B cell (primary cell): ENCODE measurements at regions not wholly inside any gene's neighbourhood (a gene's known extent, or its start where the extent isn't known, plus 50 kb on each side); places are given as distances from the start of the nearest gene placed in this dataset.

Source experiments
- ATAC-seq: fragments of 200-7000 bp; cut with Tn5 transposase; one replicate; pipeline ENCODE4 v1.10.0; 2021; ENCODE audit warnings: low read depth, mild to moderate bottlenecking, moderate number of reproducible peaks, moderate library complexity
- CTCF ChIA-PET: fragments of 350-600 bp; sonication (Branson Sonifier 250); formaldehyde crosslinking; loops from one replicate; lab custom pipeline; 2021; ENCODE audit warnings: antibody characterized with exemption, inconsistent platforms; lab: Charles Lee
- POLR2A ChIA-PET: fragments of 350-600 bp; sonication (Branson Sonifier 250); formaldehyde crosslinking; loops from one replicate; lab custom pipeline; 2021; ENCODE audit warnings: antibody characterized with exemption; lab: Charles Lee
- DNase-seq: peaks from one replicate; pipeline ENCODE4 v3.0.0; 2013
- H2AFZ ChIP-seq: 2 replicates; pipeline ENCODE4 v1.6.1; 2012; ENCODE audit warnings: mild to moderate bottlenecking, low read depth, low read length; ENCODE audit not compliant: insufficient read depth, poor library complexity, severe bottlenecking
- H3K27ac ChIP-seq, 2 donors: 1 replicate in 1 of 2; 2 replicates in 1 of 2; pipeline ENCODE4 v1.5.1; 2012 to 2013; ENCODE audit warnings: low read length in 2 of 2, mild to moderate bottlenecking in 2 of 2, moderate library complexity in 1 of 2
- H3K27me3 ChIP-seq, 4 experiments: fragments of 200-600 bp in 1 of 4; sonication (generic) in 1 of 4; replicated peaks in 1 of 4; 1 replicate in 2 of 4; 2 replicates in 2 of 4; pipeline versions ENCODE4 v1.6.1 to v1.7.0; 2013 to 2016; ENCODE audit warnings: low read length in 3 of 4, mild to moderate bottlenecking in 2 of 4, mixed read lengths in 1 of 4, moderate library complexity in 1 of 4; ENCODE audit not compliant: insufficient read depth in 4 of 4, control insufficient read depth in 3 of 4; ENCODE audit errors: control extremely low read depth in 1 of 4
- H3K36me3 ChIP-seq, 2 experiments: replicated peaks in 1 of 2; 1 replicate in 1 of 2; 2 replicates in 1 of 2; pipeline versions ENCODE4 v1.6.1 to v1.7.1; 2013; ENCODE audit warnings: low read length in 1 of 2; ENCODE audit not compliant: insufficient read depth in 2 of 2, control insufficient read depth in 1 of 2; ENCODE audit errors: control extremely low read depth in 1 of 2, extremely low read depth in 1 of 2
- H3K4me1 ChIP-seq, 2 donors: fragments of 200-600 bp in 1 of 2; sonication (generic) in 1 of 2; 1 replicate in 1 of 2; 2 replicates in 1 of 2; pipeline versions ENCODE4 v1.5.1 to v1.6.1; 2013 to 2017; ENCODE audit warnings: low read length in 2 of 2; ENCODE audit not compliant: control insufficient read depth in 2 of 2, insufficient read depth in 2 of 2
- H3K4me2 ChIP-seq: replicated peaks from 2 replicates; pipeline ENCODE3; 2012; ENCODE audit warnings: mild to moderate bottlenecking, low read depth, low read length; ENCODE audit not compliant: poor library complexity, severe bottlenecking
- H3K4me3 ChIP-seq, 5 experiments: fragments of 200-600 bp in 1 of 5; sonication (generic) in 1 of 5; 1 replicate in 3 of 5; 2 replicates in 2 of 5; pipeline versions ENCODE4 v1.5.1 to v1.7.0; 2011 to 2016; ENCODE audit warnings: low read length in 4 of 5, mild to moderate bottlenecking in 4 of 5, low read depth in 2 of 5, control low read depth in 1 of 5, moderate library complexity in 1 of 5; ENCODE audit not compliant: insufficient read depth in 1 of 5; ENCODE audit errors: control extremely low read depth in 1 of 5, extremely low read depth in 1 of 5
- H3K79me2 ChIP-seq: fragments of 200-600 bp; sonication (generic); one replicate; pipeline ENCODE4 v1.6.0; 2016; ENCODE audit warnings: low read length; ENCODE audit not compliant: control insufficient read depth, insufficient read depth
- H3K9ac ChIP-seq: fragments of 200-600 bp; sonication (generic); 2 replicates; pipeline ENCODE4 v1.6.1; 2017; ENCODE audit warnings: mild to moderate bottlenecking, low read length, moderate library complexity
- H3K9me3 ChIP-seq, 3 donors: one replicate each; pipeline versions ENCODE4 v1.6.1 to v1.7.1; 2013; ENCODE audit warnings: low read length in 2 of 3; ENCODE audit not compliant: control insufficient read depth in 2 of 3, insufficient read depth in 1 of 3; ENCODE audit errors: control extremely low read depth in 1 of 3
- H4K20me1 ChIP-seq: 2 replicates; pipeline ENCODE4 v1.6.0; 2012; ENCODE audit warnings: mild to moderate bottlenecking, low read length; ENCODE audit not compliant: insufficient read depth, control insufficient read depth, poor library complexity, severe bottlenecking
- H3K27ac Mint-ChIP-seq: one replicate; pipeline ENCODE4 v1.8.0; 2021; ENCODE audit warnings: mixed read lengths
- H3K27me3 Mint-ChIP-seq: one replicate; pipeline ENCODE4 v1.8.0; 2021; ENCODE audit warnings: mixed read lengths
- H3K4me1 Mint-ChIP-seq: one replicate; pipeline ENCODE4 v1.8.0; 2021; ENCODE audit warnings: mixed read lengths
- H3K4me3 Mint-ChIP-seq: one replicate; pipeline ENCODE4 v1.8.0; 2021; ENCODE audit warnings: mixed read lengths
- H3K9me3 Mint-ChIP-seq: one replicate; pipeline ENCODE4 v1.8.0; 2022; ENCODE audit warnings: mixed read lengths; ENCODE audit not compliant: insufficient read depth
- EZH2 ChIP-seq: IDR thresholded peaks from 2 replicates; pipeline ENCODE4 v1.6.1; 2012; ENCODE audit warnings: borderline replicate concordance, low read depth, mild to moderate bottlenecking, moderate library complexity, low read length; ENCODE audit not compliant: insufficient read depth, poor library complexity, severe bottlenecking
- WGBS: methylation state at CpG from one replicate; pipeline ENCODE4 v1.1.5; 2013; ENCODE audit warnings: missing lambda C conversion rate; ENCODE audit not compliant: insufficient coverage; 5-methylcytosine and 5-hydroxymethylcytosine counted together
- intact Hi-C: fragments of 100-400 bp; cut with micrococcal nuclease; formaldehyde crosslinking; loops from one replicate; pipeline ENCODE4 v1.10.0; 2022
- TF ChIP-seq, protein P1 (sequence below): fragments of 200-600 bp; IDR thresholded peaks from one replicate; pipeline ENCODE4 v1.8.0; 2022; ENCODE audit warnings: antibody characterized with exemption, mild to moderate bottlenecking

DNA sequence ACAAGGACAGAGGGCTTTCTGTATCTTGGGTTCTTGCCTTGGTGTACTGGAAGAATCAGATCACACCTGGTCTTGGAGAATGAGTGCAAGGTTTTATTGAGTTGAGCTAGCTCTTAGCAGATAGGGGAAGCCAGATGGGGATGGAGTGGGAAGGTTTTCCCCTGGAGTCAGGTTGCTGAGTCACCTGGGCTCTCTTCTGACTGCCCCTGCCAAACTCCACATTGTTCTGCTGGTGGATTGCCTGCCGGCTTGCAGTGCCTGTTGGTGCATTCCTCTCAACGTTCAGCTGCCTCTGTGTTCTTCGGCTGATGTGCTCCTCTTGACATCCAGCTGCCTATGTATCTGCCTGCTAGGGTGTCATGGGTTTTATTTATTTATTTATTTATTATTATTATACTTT, 1431.1 kb downstream of the CDH8 start:
- intact Hi-C loops = no loop called here
- Histone ChIP-seq H3K27me3 (no peaks in the 10 kb centered on the region), H3K9me3 (no peaks in the 10 kb centered on the region), H2AFZ (no peak overlapping the region), H3K4me3 (no peak overlapping the region), H3K36me3 (no peaks in the 10 kb centered on the region), H3K4me2 (no peak overlapping the region), H3K27ac (no peak overlapping the region), H3K4me1 (no peaks in the 10 kb centered on the region), H3K9ac (no peak overlapping the region), H4K20me1 (no peaks in the 10 kb centered on the region), H3K79me2 (no peaks in the 10 kb centered on the region)
- CTCF ChIA-PET = no interaction called here
- H3K9me3 Mint-ChIP-seq = peaks cover 2% of the 10 kb centered on the region
- no peak for TF ChIP-seq EZH2
- TF ChIP-seq, protein P1, sequence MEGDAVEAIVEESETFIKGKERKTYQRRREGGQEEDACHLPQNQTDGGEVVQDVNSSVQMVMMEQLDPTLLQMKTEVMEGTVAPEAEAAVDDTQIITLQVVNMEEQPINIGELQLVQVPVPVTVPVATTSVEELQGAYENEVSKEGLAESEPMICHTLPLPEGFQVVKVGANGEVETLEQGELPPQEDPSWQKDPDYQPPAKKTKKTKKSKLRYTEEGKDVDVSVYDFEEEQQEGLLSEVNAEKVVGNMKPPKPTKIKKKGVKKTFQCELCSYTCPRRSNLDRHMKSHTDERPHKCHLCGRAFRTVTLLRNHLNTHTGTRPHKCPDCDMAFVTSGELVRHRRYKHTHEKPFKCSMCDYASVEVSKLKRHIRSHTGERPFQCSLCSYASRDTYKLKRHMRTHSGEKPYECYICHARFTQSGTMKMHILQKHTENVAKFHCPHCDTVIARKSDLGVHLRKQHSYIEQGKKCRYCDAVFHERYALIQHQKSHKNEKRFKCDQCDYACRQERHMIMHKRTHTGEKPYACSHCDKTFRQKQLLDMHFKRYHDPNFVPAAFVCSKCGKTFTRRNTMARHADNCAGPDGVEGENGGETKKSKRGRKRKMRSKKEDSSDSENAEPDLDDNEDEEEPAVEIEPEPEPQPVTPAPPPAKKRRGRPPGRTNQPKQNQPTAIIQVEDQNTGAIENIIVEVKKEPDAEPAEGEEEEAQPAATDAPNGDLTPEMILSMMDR = no peak
- POLR2A ChIA-PET = no interaction called here
- H3K27ac Mint-ChIP-seq = no peak overlapping the region
- no peaks in the 10 kb centered on the region for H3K4me1 Mint-ChIP-seq
- no peak overlapping the region for H3K4me3 Mint-ChIP-seq
- ATAC-seq = no peak
- 100% methylated on average over 1 of the region's 3 CpGs for WGBS
- DNase-seq = no peak
- no peaks in the 10 kb centered on the region for H3K27me3 Mint-ChIP-seq

DNA sequence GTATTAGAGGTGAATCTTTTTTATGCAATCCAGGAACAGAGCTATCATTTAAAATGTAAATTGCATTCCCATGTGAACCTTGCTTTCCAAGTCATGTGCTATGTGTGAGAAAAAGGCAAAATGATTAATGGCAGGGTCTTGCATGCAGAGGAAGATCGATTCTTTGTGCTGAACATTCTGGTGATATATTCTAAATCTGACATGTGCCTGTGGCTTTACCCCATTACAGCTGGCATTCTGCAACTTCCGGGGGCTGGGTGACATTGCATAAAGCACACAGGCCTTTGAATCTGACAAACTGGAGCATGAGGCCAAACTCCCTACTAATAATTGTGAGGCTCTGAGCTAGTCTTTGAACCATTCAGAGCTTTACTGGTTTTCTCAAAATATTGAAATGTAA, 1449.7 kb downstream of the CDH8 start:
- 25% methylated on average over 2 of the region's 2 CpGs for WGBS

More for the DNA sequence above, 1449.7 kb downstream of the CDH8 start:
- Mint-ChIP-seq H3K27ac (no peak overlapping the region), H3K27me3 (no peaks in the 10 kb centered on the region), H3K4me1 (no peaks in the 10 kb centered on the region), H3K9me3 (peaks cover 8% of the 10 kb centered on the region), H3K4me3 (no peak overlapping the region)
- Histone ChIP-seq H3K79me2 (no peaks in the 10 kb centered on the region), H3K27me3 (no peaks in the 10 kb centered on the region), H3K36me3 (no peaks in the 10 kb centered on the region), H2AFZ (no peak overlapping the region), H3K4me2 (no peak overlapping the region), H3K9me3 (peaks cover 0 to 2% (median 0%) of the 10 kb centered on the region in 3 donors), H3K4me3 (no peak overlapping the region), H3K27ac (no peak overlapping the region), H4K20me1 (no peaks in the 10 kb centered on the region), H3K4me1 (no peaks in the 10 kb centered on the region), H3K9ac (no peak overlapping the region)
- intact Hi-C loops = no loop called here
- no peak for DNase-seq
- no peak for ATAC-seq
- CTCF ChIA-PET = no interaction called here
- POLR2A ChIA-PET = no interaction called here
- TF ChIP-seq EZH2 = no peak
- TF ChIP-seq, protein P1 = no peak
